Spleen (tissue), 11 donors: ENCODE measurements at regions not wholly inside any gene's neighbourhood (a gene's known extent, or its start where the extent isn't known, plus 50 kb on each side); places are given as distances from the start of the nearest gene placed in this dataset.

ENCODE experiments used
- DNase-seq: peaks from one replicate; pipeline ENCODE4 v3.0.0-alpha.2; 2020
- H3K27ac ChIP-seq, 8 donors: fragments of 200-600 bp; sonication (generic) in 7 of 8; 1 replicate in 4 of 8; 2 replicates in 4 of 8; pipeline versions ENCODE4 v1.5.0 to v1.8.0; 2016 to 2021; ENCODE audit warnings: inconsistent platforms in 4 of 8, mild to moderate bottlenecking in 4 of 8, moderate library complexity in 1 of 8
- H3K27me3 ChIP-seq, 7 donors: fragments of 200-600 bp; sonication (generic) in 6 of 7; replicated peaks in 1 of 7; 1 replicate in 4 of 7; 2 replicates in 3 of 7; pipeline versions ENCODE4 v1.5.0 to v1.8.0; 2016 to 2021; ENCODE audit warnings: inconsistent platforms in 3 of 7, mild to moderate bottlenecking in 1 of 7
- H3K36me3 ChIP-seq, 6 donors: fragments of 200-600 bp; sonication (generic) in 5 of 6; 1 replicate in 4 of 6; 2 replicates in 2 of 6; pipeline versions ENCODE4 v1.5.0 to v1.8.0; 2016 to 2021; ENCODE audit warnings: inconsistent platforms in 2 of 6
- H3K4me1 ChIP-seq, 6 donors: fragments of 200-600 bp; sonication (generic) in 5 of 6; 1 replicate in 3 of 6; 2 replicates in 3 of 6; pipeline versions ENCODE4 v1.5.0 to v1.8.0; 2016 to 2021; ENCODE audit warnings: inconsistent platforms in 3 of 6
- H3K4me3 ChIP-seq, 8 donors: fragments of 200-600 bp; sonication (generic) in 7 of 8; 1 replicate in 4 of 8; 2 replicates in 4 of 8; pipeline versions ENCODE4 v1.5.0 to v1.8.0; 2016 to 2021; ENCODE audit warnings: inconsistent platforms in 4 of 8, mild to moderate bottlenecking in 4 of 8, moderate library complexity in 2 of 8
- H3K9me3 ChIP-seq, 8 donors: fragments of 200-600 bp; sonication (generic) in 7 of 8; 1 replicate in 4 of 8; 2 replicates in 4 of 8; pipeline versions ENCODE4 v1.5.0 to v1.8.0; 2016 to 2021; ENCODE audit warnings: inconsistent platforms in 4 of 8
- CTCF ChIP-seq, 11 experiments: fragments of 200-600 bp in 7 of 11; fragments of 450-650 bp in 4 of 11; sonication (generic) in 4 of 11; IDR thresholded peaks in 8 of 11; conservative IDR thresholded peaks in 3 of 11; 1 replicate in 7 of 11; 2 replicates in 4 of 11; pipeline versions ENCODE4 v1.4.0 to v1.8.0; 2016 to 2021; ENCODE audit warnings: antibody characterized with exemption in 11 of 11, inconsistent platforms in 4 of 11, mild to moderate bottlenecking in 1 of 11
- POLR2A ChIP-seq, 3 donors: fragments of 450-650 bp; IDR thresholded peaks; one replicate each; pipeline ENCODE4 v1.5.1; 2017; ENCODE audit warnings: antibody characterized with exemption in 3 of 3, mild to moderate bottlenecking in 1 of 3
- POLR2AphosphoS5 ChIP-seq, 3 donors: sonication (generic); formaldehyde crosslinking; IDR thresholded peaks; one replicate each; pipeline ENCODE4 v1.5.1; 2017; ENCODE audit warnings: antibody characterized with exemption in 3 of 3
- WGBS, 5 donors: extraction: QIAGEN DNeasy Blood & Tissue Kit in 3 of 5; methylation state at CpG; one replicate each; pipeline versions ENCODE4 v1.1.5 to v1.1.7; 2013 to 2018; 5-methylcytosine and 5-hydroxymethylcytosine counted together
- intact Hi-C: fragments of 100-400 bp; cut with DNase I; formaldehyde crosslinking; loops from one replicate; pipeline ENCODE4 v1.15.0; 2023; ENCODE audit warnings: low total_unique reads
- donor health status: healthy with polysubstance abuse.
- donor health status: DM: no; HTN: no; CAD: no; lungs with moderate emphysema.
- donor health status: DM: no; HTN: no; CAD: no.
- donor health status: Bipolar disorder and iron deficiency.
- donor health status: healthy.
- donor health status: DM: no; HTN: no; CAD: no.
- donor health status: DM: yes; HTN: yes; CAD: no.

GRCh38 chr2:136637402-136637801 is 127.9 kb upstream of the THSD7B start:
- H3K4me3 ChIP-seq, result no peak overlapping the region
- H3K36me3 ChIP-seq, result no peaks in the 10 kb centered on the region
- no peak overlapping the region for H3K27ac ChIP-seq
- H3K4me1 ChIP-seq, result no peaks in the 10 kb centered on the region
- 24 to 52% (median 38%) methylated on average over 2 of the region's 2 CpGs for WGBS, 5 donors
- peaks cover 0 to 8% (median 0%) of the 10 kb centered on the region in 8 donors for H3K9me3 ChIP-seq
- no peak for DNase-seq
- H3K27me3 ChIP-seq, result no peaks in the 10 kb centered on the region
- TF ChIP-seq POLR2AphosphoS5 (IDR thresholded peaks at IDR 0.05), result no peak
- no peak for TF ChIP-seq CTCF (IDR thresholded peaks at IDR 0.05 in 8 of 11, conservative IDR thresholded peaks at IDR 0.05 in 3 of 11)
- no peak for TF ChIP-seq POLR2A (IDR thresholded peaks at IDR 0.05)
- intact Hi-C loops, result no loop called here

GRCh38 chr2:136628490-136628889 is 136.9 kb upstream of the THSD7B start:
- H3K9me3 ChIP-seq, result no peaks in the 10 kb centered on the region
- intact Hi-C loops, result no loop called here
- no peak for TF ChIP-seq POLR2A (IDR thresholded peaks at IDR 0.05)
- TF ChIP-seq POLR2AphosphoS5 (IDR thresholded peaks at IDR 0.05), result no peak
- no peak for TF ChIP-seq CTCF (IDR thresholded peaks at IDR 0.05 in 8 of 11, conservative IDR thresholded peaks at IDR 0.05 in 3 of 11)
- no peaks in the 10 kb centered on the region for H3K27me3 ChIP-seq
- DNase-seq, result no peak
- no peak overlapping the region for H3K4me3 ChIP-seq
- H3K36me3 ChIP-seq, result no peaks in the 10 kb centered on the region
- H3K4me1 ChIP-seq, result no peaks in the 10 kb centered on the region
- no peak overlapping the region for H3K27ac ChIP-seq
- WGBS, 5 donors, result 70 to 81% (median 71%) methylated on average over 4 of the region's 4 CpGs

GRCh38 chr2:136613096-136613495 is 152.2 kb upstream of the THSD7B start:
- H3K27ac ChIP-seq, result no peak overlapping the region
- no peak for DNase-seq
- no peaks in the 10 kb centered on the region for H3K9me3 ChIP-seq
- no peaks in the 10 kb centered on the region for H3K4me1 ChIP-seq
- no peak for TF ChIP-seq POLR2A (IDR thresholded peaks at IDR 0.05)
- no peak for TF ChIP-seq POLR2AphosphoS5 (IDR thresholded peaks at IDR 0.05)
- no peak for TF ChIP-seq CTCF (IDR thresholded peaks at IDR 0.05 in 8 of 11, conservative IDR thresholded peaks at IDR 0.05 in 3 of 11)
- H3K36me3 ChIP-seq, result no peaks in the 10 kb centered on the region
- no peak overlapping the region for H3K4me3 ChIP-seq
- intact Hi-C loops, result no loop called here
- H3K27me3 ChIP-seq, result no peaks in the 10 kb centered on the region
- 73 to 80% (median 76%) methylated on average over 4 of the region's 4 CpGs for WGBS, 5 donors

GRCh38 chr2:136612079-136612478 is 153.3 kb upstream of the THSD7B start:
- no peaks in the 10 kb centered on the region for H3K36me3 ChIP-seq
- no peaks in the 10 kb centered on the region for H3K27me3 ChIP-seq
- no peak overlapping the region for H3K27ac ChIP-seq
- 87 to 94% (median 92%) methylated on average over 3 of the region's 3 CpGs for WGBS, 5 donors
- no peak overlapping the region for H3K4me3 ChIP-seq
- DNase-seq, result no peak
- no peaks in the 10 kb centered on the region for H3K9me3 ChIP-seq
- TF ChIP-seq POLR2A (IDR thresholded peaks at IDR 0.05) (no peak), CTCF (IDR thresholded peaks at IDR 0.05 in 8 of 11, conservative IDR thresholded peaks at IDR 0.05 in 3 of 11) (no peak), POLR2AphosphoS5 (IDR thresholded peaks at IDR 0.05) (no peak)
- no peaks in the 10 kb centered on the region for H3K4me1 ChIP-seq
- intact Hi-C loops, result no loop called here
